GM18858 (cell line): ENCODE measurements at regions not wholly inside any gene's neighbourhood (a gene's known extent, or its start where the extent isn't known, plus 50 kb on each side); places are given as distances from the start of the nearest gene placed in this dataset.

Experiments used
- ATAC-seq: cut with Tn5 transposase; IDR thresholded peaks from one replicate; pipeline ENCODE4 v1.9.1; 2021; ENCODE audit not compliant: unreplicated experiment

DNA sequence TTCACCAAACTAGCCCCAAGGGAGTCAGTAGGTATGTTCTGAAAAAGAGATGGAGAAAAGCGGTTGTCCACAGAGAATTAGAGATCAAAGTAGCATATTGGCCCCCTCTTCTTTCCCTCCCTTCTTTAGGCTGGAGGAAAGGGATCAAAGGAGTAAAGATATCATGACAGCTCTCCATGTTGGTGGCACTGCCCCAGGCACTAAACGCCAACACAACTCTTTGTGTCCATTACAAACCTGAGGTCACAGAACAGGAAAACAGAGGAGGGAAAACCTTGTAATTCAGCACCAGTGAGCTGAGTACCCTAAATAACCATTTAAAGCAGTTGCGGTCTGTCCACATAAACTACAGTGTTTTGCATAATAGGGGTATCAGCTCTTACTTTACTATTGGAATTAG lies 113.0 kb upstream of the TFAP2D start:
- no peak for ATAC-seq

DNA sequence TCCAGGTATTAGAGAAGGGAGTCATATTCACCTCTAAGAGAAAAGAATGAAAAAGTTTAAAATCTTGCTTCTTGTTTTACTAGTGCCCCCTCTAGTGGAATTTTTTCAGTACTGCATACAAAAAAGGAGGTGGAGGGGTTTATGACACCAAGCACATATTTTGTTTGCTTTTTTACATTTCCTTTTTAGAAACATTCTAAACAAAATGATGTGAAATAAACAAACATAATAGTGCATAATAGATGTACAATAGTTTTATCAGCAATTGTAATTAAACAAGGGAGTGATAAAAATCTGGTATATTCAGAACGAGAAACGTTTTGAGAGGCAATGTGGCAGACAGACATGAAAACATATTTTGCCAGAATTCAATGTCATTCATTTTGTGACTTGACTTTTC lies 111.0 kb upstream of the TFAP2D start:
- no peak for ATAC-seq

DNA sequence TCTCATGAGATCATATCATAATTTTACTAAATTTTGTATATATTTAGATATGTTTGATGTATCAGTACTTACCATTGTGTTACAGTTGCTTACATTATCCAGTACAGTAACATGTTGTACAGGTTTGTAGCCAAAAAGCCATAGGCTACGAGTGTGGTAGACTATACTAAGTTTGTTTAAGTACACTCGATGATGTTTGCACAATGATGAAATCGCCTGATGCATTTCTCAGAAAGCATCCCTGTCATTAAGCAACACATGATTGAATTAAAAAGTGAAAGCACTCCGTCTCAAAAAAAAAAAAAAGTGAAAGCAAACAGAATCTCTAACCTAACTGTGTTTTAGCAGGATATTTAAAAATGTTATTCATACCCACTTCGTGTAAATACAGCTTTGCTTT lies 104.9 kb upstream of the TFAP2D start:
- no peak for ATAC-seq

DNA sequence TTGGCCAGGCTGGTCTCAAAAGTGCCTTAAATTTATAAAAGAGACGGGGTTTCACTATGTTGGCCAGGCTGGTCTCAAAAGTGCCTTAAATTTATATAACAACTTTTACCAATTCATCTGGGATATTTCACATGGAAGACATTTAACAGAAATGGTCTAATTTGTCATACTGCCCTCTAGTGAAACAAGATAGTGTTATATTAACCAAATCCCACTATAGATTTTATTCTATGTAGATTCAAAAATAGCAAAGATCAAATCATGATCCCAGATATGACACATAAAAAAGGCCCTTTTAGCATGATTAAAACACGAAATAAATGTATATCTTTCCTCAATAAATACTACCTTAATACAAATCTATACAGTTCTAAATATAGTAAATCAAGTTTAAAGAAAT lies 102.8 kb upstream of the TFAP2D start:
- no peak for ATAC-seq

DNA sequence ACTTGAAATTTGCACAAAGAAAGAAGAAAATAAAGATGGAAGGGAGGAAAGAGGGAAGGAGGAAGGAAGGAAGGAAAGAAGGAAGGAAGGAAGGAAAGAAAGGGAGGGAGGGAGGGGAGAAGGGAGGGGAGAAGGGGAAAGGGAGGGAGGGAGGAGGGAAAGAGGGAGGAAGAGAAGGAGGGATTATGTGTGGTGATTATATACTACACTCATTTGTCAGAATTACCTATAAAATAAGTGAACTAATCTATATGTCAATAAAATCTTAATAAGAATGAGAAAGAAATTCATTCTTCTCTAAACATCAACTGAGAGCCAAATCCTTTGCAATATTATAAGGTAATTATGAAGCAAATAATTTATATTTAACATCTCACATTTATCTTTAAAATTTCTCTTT lies 77.9 kb upstream of the TFAP2D start:
- no peak for ATAC-seq

DNA sequence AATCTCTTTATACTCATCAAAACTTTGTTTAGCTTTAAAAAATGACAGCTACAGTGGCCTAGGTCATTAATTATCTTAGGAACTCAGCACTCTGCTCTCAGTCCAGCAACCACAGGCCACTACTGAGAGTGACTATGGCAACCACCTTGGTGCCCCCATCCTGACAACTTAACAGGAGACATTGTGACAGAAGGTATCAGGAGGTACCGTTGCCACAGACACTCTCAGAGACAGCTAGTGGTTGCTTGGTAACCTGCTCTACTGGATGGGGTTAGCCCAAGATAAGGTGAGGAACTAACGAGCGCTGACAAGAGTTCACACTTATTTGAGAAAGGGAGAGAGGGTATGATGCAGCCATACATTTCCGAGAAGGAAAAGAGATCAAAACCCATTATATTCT lies 76.1 kb upstream of the TFAP2D start:
- no peak for ATAC-seq

DNA sequence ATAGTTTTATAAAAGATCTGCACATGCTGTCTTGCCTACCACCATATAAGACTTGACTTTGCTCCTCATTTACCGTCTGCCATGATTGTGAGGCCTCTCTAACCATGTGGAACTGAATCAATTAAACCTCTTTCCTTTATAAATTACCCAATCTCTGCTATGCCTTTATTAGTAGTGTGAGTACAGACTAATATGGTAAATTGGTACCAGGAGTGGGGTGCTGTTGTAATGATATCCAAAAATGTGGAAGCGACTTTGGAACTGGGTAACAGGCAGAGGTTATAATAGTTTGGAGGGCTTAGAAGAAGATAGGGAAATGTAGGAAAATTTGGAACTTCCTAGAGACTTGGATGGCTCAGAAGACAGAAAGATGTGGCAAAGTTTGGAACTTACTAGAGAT lies 64.2 kb upstream of the TFAP2D start:
- no peak for ATAC-seq

DNA sequence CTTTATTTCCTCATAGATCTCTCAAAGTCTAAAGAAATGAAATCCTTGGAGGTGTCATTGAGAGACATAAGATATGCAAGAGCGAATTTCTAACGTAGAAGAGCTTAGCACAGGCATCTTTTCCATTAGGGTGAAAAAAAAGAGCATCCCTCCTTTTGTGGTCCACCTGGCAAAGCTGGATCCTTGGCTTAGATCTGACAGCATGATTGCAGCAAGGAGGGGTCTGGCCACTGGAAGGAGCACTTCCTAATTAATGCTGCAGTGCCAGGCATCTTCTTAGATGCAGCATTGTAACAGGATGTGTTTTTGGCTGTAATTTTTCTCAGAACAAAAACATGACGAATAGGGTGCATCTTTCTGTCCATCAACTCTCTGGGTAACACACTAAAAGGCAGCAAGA lies 60.1 kb upstream of the TFAP2D start:
- ATAC-seq = no peak

DNA sequence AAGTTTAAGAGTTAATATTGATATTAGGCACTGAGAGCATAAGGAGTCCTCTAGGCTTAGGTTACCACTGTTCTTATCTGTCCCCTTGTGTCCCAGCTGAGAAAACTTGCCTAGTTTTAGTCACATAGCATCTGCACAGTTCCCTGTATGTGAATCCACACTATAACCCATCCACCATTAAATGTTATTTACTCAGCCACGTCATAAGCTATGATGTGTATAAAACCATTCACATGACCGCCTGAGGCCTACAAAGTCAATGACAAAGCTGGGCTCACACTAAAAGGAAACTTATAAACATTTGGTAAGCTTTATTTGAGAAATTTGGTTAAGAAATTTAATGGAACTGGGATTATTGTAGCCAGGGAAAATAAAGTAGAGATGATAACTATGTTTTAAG lies 59.2 kb upstream of the TFAP2D start:
- ATAC-seq = no peak

DNA sequence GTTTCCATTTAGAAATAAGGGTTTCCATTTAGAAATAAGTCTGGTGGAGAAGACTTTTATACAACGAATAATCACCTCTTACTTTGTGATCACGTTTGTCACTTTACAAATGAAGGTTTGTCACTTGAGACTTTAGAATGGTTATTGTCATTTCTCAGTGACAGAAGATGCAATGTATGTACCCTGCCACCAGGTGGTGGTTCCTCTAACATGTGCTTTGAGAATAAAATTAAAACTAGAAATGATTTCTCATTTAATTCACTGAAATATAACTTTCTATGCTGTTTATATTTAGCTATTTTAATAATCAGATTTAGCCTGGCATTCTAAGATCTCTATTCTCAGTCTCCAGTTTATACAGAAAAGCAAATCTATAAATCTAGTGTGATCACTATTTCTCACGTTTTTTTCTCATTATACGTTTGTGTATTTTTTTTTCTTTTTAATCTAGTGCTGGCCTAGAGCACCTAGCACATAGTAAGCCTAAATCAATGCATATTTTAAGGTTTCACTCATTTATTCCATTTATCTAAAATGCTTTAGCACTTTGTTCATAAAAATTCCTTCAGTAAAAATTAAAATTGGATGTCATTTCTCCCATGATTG lies 57.4 kb upstream of the TFAP2D start:
- peak; percentile 67 for ATAC-seq

DNA sequence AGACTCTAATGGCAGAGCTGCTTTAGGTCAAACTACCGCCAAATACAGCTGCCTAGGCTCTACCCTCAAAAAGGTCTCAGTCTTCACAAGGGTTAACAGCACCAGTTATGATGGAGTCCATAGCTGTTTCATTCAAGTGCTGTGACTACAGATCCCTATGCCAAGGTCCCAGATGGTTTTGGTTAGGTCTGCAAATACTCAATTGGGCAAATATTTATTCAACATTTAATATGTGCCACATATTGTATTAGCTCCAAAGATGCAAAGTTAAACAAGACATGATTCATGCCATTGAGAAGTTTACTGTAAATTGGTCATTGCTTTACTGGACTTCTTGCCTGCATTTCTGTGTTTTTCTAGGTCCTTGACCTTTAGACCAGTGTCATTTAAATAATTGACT lies 55.8 kb upstream of the TFAP2D start:
- ATAC-seq = no peak

DNA sequence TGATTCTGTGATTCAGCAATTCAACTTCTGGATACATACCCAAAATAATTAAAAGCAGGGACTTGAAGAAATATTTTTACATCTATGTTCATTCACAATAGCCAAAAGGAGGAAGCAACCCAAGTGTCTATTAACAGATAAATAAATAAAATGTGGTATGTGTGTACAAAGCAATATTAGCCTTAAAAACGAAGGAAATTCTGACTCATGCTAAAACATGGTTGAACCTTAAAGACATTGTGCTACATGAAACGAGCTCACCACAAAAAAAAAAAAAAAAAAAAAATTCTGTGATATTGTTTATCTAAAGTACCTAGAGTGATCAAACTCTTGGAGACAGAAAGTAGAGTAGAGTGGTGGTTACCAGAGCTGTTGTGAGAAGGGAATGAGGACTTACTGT lies 54.8 kb upstream of the TFAP2D start:
- no peak for ATAC-seq

DNA sequence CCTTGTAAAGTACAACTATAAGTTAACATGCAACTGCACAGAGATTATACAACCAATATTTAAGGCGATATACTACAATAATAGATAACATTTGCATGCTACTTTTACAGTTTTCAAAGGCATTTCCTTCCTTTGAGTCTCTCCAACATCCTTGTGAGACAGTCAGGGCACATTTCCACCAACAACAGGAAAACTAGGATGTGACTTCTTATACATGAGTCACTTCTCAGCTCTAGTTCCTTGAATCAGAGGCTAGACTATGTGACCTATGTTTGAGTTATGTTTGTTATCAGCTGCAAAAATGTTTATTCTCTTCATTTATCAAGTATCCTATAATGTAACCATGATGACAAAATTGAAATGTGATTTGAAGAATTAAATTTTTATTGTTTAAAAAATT lies 51.7 kb upstream of the TFAP2D start:
- ATAC-seq = no peak
